Adrenal gland (tissue), 9 donors: ENCODE measurements at regions not wholly inside any gene's neighbourhood (a gene's known extent, or its start where the extent isn't known, plus 50 kb on each side); places are given as distances from the start of the nearest gene placed in this dataset.

ENCODE experiments used
- DNase-seq, 7 donors: peaks; one replicate each; pipeline ENCODE4 v3.0.0-alpha.2; 2019 to 2020
- H3K27ac ChIP-seq, 5 donors: fragments of 200-600 bp; sonication (generic) in 4 of 5; 1 replicate in 3 of 5; 2 replicates in 2 of 5; pipeline versions ENCODE4 v1.5.1 to v1.8.0; 2016 to 2020; ENCODE audit warnings: mild to moderate bottlenecking in 1 of 5
- H3K27me3 ChIP-seq: fragments of 200-600 bp; 2 replicates; pipeline ENCODE4 v1.8.0; 2021
- H3K36me3 ChIP-seq, 2 donors: fragments of 200-600 bp; replicated peaks in 1 of 2; 1 replicate in 1 of 2; 2 replicates in 1 of 2; pipeline versions ENCODE4 v1.5.1 to v1.8.0; 2018 to 2022
- H3K4me1 ChIP-seq, 2 donors: fragments of 200-600 bp; replicated peaks in 1 of 2; 1 replicate in 1 of 2; 2 replicates in 1 of 2; pipeline versions ENCODE4 v1.5.1 to v1.8.0; 2018 to 2021
- H3K4me3 ChIP-seq, 4 donors: fragments of 200-600 bp; sonication (generic) in 3 of 4; one replicate each; pipeline ENCODE4 v1.5.1; 2016 to 2018
- H3K9me3 ChIP-seq, 3 donors: fragments of 200-600 bp; sonication (generic) in 1 of 3; replicated peaks in 1 of 3; 1 replicate in 2 of 3; 2 replicates in 1 of 3; pipeline versions ENCODE4 v1.5.1 to v1.8.0; 2016 to 2021
- CTCF ChIP-seq, 6 experiments: fragments of 450-650 bp in 4 of 6; fragments of 200-600 bp in 2 of 6; sonication (generic) in 1 of 6; IDR thresholded peaks; 1 replicate in 5 of 6; 2 replicates in 1 of 6; pipeline versions ENCODE4 v1.5.1 to v1.8.0; 2016 to 2021; ENCODE audit warnings: antibody characterized with exemption in 6 of 6, mild to moderate bottlenecking in 2 of 6, moderate library complexity in 1 of 6
- POLR2A ChIP-seq, 2 donors: fragments of 450-650 bp; IDR thresholded peaks; one replicate each; pipeline ENCODE4 v1.6.1; 2017; ENCODE audit warnings: antibody characterized with exemption in 2 of 2, mild to moderate bottlenecking in 2 of 2, moderate library complexity in 1 of 2
- WGBS, 4 donors: extraction: QIAGEN DNeasy Blood & Tissue Kit in 2 of 4; methylation state at CpG; one replicate each; pipeline versions ENCODE4 v1.1.5 to v1.1.7; 2013 to 2017; 5-methylcytosine and 5-hydroxymethylcytosine counted together
- intact Hi-C, 2 donors: fragments of 100-400 bp; cut with DNase I; formaldehyde crosslinking; loops; one replicate each; pipeline versions ENCODE4 v1.14.1 to v1.15.0; 2022 to 2023
- donor health status: healthy with polysubstance abuse.
- donor health status: Bipolar disorder and iron deficiency.
- donor health status: DM: yes; HTN: yes; CAD: no.
- donor health status: DM: no; HTN: no; CAD: no.
- donor health status: DM: no; HTN: no; CAD: no.

- WGBS, 4 donors, result 73 to 94% (median 82%) methylated on average over 2 of the region's 2 CpGs
- peaks cover 0 to 9% of the 10 kb centered on the region in 2 donors for H3K4me1 ChIP-seq
- no peak overlapping the region for H3K4me3 ChIP-seq
- intact Hi-C loops, result no loop called here
- no peaks in the 10 kb centered on the region for H3K36me3 ChIP-seq
- no peaks in the 10 kb centered on the region for H3K9me3 ChIP-seq
- H3K27ac ChIP-seq, result no peak overlapping the region
- TF ChIP-seq CTCF (IDR thresholded peaks at IDR 0.05), result no peak
- DNase-seq, result no peak
- no peaks in the 10 kb centered on the region for H3K27me3 ChIP-seq
Observed at GRCh38 chr4:155071962-155072361, 136.5 kb upstream of the NPY2R start.

GRCh38 chr4:155072417-155072816 is 136.0 kb upstream of the NPY2R start:
- no peak for TF ChIP-seq POLR2A (IDR thresholded peaks at IDR 0.05)
- TF ChIP-seq CTCF (IDR thresholded peaks at IDR 0.05), result no peak
- WGBS, 4 donors, result 68 to 94% (median 89%) methylated on average over 4 of the region's 4 CpGs

GRCh38 chr4:155073852-155074251 is 134.6 kb upstream of the NPY2R start:
- WGBS, 4 donors, result 22 to 33% (median 29%) methylated on average over 3 of the region's 3 CpGs
- Histone ChIP-seq H3K27me3 (no peaks in the 10 kb centered on the region), H3K27ac (no peak overlapping the region), H3K9me3 (no peaks in the 10 kb centered on the region), H3K36me3 (no peaks in the 10 kb centered on the region), H3K4me1 (peaks cover 0 to 9% of the 10 kb centered on the region in 2 donors), H3K4me3 (no peak overlapping the region)
- TF ChIP-seq POLR2A (IDR thresholded peaks at IDR 0.05) (no peak), CTCF (IDR thresholded peaks at IDR 0.05) (no peak)
- intact Hi-C loops, result no loop called here
- no peak for DNase-seq

More at GRCh38 chr4:155072417-155072816, 136.0 kb upstream of the NPY2R start:
- intact Hi-C loops, result no loop called here
- Histone ChIP-seq H3K4me1 (peaks cover 0 to 9% of the 10 kb centered on the region in 2 donors), H3K4me3 (no peak overlapping the region), H3K27me3 (no peaks in the 10 kb centered on the region), H3K27ac (no peak overlapping the region), H3K36me3 (no peaks in the 10 kb centered on the region), H3K9me3 (no peaks in the 10 kb centered on the region)
- no peak for DNase-seq

GRCh38 chr4:155076256-155076785 is 132.1 kb upstream of the NPY2R start:
- intact Hi-C loops, result no loop called here
- WGBS, 4 donors, result 72 to 80% (median 79%) methylated on average over 3 of the region's 3 CpGs
- H3K4me1 ChIP-seq, result peaks cover 0 to 9% of the 10 kb centered on the region in 2 donors

More at GRCh38 chr4:155076256-155076785, 132.1 kb upstream of the NPY2R start:
- no peak for TF ChIP-seq POLR2A (IDR thresholded peaks at IDR 0.05)
- no peak for TF ChIP-seq CTCF (IDR thresholded peaks at IDR 0.05)
- no peaks in the 10 kb centered on the region for H3K27me3 ChIP-seq
- H3K4me3 ChIP-seq, result no peak overlapping the region
- no peak overlapping the region for H3K27ac ChIP-seq
- no peaks in the 10 kb centered on the region for H3K36me3 ChIP-seq
- DNase-seq, result no peak
- H3K9me3 ChIP-seq, result no peaks in the 10 kb centered on the region
